HG03039 (cell line): ENCODE measurements at regions not wholly inside any gene's neighbourhood (a gene's known extent, or its start where the extent isn't known, plus 50 kb on each side); places are given as distances from the start of the nearest gene placed in this dataset.
A peak's percentile ranks its signal among the peaks of the same experiment; 100 is the strongest.
"Not testable (repeated sequence)": the region's sequence is repeated elsewhere in the genome, so short reads cannot be mapped to it uniquely, and the experiment has no call there.

Experiments used
- ATAC-seq: cut with Tn5 transposase; IDR thresholded peaks from one replicate; pipeline ENCODE4 v1.9.1; 2021; ENCODE audit warnings: mild to moderate bottlenecking, moderate library complexity; ENCODE audit not compliant: unreplicated experiment

DNA sequence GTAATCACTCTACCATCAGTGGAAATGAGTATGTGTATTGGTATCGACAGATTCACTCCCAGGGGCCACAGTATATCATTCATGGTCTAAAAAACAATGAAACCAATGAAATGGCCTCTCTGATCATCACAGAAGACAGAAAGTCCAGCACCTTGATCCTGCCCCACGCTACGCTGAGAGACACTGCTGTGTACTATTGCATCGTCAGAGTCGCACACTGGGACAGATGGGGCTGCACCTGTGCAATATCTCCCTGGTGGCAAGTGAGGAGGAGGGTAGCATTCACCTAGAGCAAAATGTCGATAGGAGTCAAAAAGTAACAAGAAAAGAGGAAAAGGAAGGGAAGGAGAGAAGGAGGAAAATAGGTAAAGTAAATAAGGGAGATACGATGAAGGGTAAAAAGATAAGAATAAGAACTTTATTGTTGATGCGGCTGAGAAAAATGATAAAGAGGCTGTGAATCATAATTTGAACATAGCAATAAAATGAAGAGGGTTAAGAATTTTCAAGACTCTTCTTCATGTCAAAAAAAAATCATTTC lies 450.5 kb upstream of the OR4E1 start:
- ATAC-seq = no peak

DNA sequence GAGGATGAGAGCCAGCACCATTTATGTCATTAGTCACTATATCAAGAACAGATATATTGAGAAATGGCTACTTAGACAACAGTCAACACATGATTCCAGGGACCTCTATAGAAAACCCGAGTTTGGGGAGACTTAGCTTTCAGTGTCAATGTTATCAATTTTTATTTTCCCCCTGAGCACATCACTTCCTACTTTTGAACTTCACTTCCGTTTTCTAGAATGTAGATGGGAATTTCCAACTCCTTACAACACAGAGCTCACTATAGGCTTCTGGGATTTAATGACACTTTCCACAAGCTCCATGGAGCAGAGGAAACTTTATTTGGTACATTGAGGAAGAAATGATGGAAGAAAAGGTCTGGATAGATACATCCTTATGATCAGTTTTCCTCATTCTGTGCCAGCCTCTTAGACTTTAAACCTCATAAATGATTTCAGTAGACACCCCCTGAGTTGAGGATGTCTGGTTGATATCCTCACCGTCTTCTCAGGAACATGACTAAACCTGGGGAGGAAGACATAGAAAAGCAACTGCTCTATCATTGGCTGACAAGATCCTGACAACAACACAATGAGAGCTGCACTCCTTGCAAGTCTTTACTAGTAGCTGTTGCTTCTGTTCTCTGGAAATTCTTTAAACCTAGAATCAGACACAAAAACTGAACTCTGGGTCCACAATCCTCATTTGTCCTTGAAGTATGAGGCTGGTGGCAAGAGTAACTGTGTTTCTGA lies 449.4 kb upstream of the OR4E1 start:
- ATAC-seq = no peak

DNA sequence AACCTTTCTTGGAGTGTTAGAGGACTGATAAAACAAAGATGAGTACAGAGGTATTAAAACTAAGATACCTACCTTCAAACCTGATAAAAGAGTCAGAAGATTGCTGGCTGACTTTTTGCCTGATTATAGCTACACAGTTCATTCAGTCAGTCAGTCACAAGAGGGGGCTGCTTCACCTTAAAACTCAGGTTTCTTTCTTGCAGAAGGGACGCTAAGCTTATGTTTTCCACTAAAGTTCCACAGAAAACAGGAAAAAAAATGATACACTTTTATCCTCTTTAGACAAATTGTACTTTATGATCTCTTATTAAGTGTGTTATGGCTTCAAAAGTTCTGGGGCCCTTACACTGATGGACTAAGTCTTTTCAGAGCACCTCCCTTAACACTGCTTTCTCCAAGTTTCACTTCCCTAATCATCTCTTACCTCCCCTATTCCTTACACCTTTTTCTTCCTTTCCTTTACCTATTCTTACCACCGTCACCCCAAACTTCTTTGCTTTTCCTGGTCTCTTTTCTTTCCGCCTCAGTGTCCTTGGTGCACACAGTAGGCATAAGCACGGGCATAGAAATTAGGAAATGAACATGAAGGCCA lies 448.7 kb upstream of the OR4E1 start:
- no peak for ATAC-seq

DNA sequence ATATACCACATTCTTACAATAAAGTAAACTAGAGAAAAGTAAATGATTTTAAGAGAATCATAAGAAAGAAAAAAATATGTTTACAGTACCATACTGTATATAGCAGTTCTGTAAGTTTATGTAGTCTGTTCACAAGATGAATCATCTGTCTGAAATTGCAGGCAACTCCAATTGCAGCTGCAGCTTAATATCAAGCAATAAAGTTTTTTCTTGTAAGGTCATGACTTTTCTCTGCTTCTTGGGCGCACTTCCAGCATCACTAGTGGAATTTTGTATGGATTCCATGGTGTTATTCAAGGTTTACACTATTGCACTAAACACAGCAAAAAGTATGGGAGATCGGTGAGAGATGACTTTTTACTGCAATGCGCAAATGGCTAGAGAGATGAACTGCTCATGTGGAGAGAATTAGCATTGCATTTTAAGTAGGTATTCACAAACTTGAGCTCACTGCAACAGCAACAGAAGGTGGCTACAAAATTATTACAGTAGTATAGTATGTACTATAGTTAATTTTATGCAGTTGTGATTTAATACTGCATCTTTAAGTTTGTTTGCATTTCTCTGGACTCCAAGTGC lies 445.4 kb upstream of the OR4E1 start:
- no peak for ATAC-seq

DNA sequence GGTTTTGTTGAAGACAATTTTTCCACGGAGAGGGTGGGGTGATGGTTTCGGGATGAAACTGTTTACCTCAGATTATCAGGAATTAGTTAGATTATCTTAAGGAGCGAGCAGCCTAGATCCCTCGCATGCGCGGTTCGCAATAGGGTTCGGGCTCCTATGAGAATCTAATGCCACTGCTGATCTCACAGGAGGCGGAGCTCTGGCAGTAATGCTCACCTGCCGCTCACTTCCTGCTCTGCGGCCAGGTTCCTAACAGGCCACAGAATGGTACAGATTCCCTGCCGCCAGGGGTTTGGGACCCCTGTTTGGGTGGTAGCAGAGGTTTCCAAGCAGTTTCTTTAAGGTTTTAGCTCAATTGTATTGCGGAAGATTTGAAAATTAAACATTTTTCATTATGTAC lies 439.8 kb upstream of the OR4E1 start:
- no peak for ATAC-seq

DNA sequence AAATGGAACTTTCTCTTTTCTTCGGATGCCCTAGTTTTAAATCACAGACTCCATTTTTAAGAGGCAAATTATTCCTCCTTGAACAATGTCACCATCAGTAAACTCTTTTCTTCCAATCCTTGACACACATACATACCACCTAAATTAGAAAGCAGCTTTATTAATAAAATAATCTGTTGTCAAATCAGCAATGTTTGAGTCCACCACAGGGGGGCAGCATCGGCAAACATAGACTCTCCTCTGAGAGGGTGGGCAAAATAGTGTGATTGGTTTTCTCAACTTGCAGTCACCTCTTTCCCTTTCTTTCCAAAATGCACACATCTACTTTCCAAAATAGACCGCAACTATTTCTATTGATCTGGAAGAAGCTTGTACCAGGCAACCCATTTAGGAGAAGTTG lies 438.4 kb upstream of the OR4E1 start:
- ATAC-seq = no peak

DNA sequence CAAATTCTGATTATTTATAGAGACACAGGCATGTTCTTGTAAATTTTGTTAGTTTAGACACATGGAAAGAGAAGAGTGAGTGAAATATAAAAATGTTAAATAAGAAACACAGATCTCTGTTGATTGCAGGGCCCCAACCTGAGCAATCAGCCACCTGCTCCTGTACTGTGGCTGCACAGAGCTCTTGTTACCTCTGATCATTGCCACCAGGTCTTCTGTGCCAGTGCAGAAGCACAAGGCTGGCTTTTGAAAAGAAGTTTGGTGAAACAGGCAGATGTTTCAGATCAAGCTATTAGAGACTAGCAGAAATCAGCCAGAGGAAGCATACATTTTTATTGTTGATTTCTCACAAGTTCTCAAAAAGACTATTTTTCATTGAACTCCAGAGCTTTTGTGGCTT lies 434.1 kb upstream of the OR4E1 start:
- ATAC-seq = no peak

DNA sequence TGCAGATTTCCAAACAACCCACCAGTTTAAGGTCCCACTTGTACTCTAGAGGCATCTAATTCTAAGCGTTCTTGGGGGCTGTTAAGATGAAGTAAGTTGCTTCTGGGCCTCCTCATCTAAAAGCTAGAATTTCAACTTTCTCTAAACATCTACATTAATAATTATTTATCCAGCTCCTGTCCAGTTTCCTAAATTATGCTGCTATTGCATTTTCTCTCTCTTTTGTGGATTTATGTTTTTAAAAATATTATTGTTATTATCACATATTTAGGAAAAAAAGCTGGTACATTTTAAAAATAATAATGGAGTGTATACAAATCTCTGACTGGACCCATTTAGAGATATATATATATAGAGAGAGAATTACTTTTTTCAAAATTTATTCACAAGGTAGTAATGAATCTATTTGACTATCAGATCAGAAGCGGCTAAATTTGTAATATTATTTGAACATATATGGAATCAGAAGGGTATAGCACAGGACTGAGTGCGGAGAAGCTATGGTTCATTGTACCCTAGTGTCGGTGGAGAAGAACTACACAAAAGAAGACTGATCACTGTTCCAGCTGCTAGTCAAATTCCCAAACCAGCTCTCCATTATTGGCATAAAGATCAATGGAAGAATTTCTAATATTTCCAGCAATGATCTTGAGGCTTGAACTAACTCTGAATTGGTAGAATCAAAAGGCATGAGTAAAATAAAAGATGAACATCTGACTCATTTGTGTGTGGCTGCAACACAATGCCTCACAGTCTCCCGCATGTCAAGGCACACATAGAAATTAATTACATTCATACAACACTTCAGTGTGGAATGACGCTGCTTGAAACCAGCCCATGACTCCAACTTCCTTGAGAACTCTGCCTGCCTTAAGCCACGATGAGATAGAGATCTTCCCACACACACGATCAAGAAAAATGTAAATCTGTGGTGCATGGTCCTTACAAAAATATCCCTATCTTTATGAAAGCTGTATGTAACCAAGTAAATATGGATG lies 433.4 kb upstream of the OR4E1 start:
- ATAC-seq = no peak

DNA sequence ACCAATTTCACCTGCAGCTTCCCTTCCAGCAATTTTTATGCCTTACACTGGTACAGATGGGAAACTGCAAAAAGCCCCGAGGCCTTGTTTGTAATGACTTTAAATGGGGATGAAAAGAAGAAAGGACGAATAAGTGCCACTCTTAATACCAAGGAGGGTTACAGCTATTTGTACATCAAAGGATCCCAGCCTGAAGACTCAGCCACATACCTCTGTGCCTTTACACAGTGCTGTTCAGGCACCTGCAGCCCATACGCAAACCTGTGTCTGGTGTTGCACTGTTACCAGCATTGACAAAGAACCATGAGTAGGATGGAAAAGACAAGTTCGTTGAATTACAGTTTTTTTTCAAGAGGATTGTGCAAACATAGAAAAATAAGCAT lies 432.0 kb upstream of the OR4E1 start:
- ATAC-seq = no peak

DNA sequence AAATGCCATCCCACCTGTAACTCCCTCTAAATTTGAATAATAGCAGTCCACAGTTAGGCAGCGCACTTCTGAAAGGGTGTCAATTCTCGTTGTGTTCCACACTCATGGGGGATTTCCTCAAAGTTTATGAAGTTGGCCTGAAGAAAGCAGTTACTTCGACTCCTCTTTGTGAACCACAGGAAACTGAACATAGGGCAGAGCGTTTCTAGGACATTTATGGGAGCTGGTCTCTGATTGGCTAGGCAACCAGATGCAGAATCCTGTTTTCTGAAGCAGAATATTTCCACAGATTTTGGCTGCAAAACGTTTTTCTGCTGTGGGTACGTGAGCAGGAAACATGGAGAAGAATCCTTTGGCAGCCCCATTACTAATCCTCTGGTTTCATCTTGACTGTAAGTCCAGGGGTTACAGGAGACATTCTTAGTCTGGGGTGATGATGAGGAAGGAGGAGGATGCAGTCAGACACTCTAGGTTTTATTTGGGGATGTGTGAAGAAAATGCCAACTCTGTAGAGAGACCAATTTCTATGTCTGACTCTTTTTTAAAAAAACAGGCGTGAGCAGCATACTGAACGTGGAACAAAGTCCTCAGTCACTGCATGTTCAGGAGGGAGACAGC lies 431.5 kb upstream of the OR4E1 start:
- no peak for ATAC-seq

DNA sequence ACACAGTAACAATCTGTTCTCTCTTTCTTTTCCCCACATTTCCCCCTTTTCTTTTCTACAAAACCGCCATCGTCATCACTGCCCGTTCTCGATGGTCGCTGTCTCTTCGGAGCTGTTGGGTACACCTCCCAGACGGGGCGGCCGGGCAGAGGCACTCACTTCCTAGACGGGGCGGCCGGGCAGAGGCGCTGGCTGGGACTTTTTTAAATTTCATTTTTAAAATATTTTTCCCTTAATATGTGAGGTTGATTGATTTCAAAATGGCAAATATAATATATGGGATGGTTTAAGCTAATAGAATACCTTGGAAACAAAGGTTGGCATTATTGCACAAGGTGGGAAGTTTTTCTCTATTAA lies 427.1 kb upstream of the OR4E1 start:
- not testable (repeated sequence) for ATAC-seq

DNA sequence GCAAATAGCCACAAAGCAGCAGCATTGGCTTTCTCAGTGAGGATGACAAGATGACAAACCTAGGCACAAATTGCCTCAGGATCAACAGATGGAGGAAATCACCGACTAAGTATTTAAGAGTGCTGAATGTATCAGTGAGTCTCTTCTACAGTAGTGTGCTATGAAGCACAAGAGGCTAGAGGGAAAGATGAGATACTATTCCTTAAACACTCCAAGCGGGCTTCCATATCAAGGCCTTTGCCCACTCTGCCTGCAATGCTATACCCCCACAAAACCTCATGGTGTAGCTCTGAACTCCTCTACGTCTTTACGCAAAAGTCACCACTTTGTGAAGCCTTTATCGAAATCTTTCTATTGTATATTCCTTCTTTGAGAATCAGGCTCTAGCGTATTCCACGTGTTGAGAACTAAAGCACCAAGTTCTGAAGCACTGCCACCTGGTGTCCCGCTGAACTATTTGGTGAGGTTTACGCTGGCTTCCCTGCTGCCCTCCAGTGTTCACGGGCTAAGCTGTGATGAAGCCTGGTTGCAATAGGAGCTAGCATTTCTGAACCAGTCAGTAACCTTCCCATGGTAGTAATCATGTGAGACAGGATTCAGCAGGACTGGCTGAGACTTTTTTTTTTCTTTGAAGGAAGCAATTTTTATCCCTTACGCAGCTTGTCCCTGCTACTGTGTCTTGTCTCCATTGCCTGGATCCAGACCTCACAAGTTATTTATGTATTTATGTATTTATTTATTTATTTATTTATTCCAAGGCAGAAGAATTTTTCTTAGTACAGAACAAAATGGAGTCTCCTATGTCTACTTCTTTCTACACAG lies 426.5 kb upstream of the OR4E1 start:
- no peak for ATAC-seq

DNA sequence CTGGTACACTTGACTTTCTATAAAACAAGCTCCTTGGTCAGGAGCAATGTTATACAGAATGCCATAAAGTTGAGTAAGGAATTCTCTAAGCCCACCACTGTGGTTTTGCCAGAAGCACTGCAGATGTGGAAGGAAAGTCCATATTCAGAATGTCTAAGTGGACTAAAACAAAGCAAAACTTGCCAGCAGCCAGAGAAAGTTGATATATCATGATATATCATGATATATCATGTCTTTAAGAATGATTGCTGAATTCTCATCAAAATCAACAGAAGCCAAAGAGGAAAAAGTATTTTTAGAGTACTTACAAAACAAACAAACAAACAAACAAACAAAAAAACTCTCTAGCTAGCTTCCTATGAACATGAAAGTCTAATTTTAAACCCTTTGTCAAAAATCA lies 424.8 kb upstream of the OR4E1 start:
- no peak for ATAC-seq

DNA sequence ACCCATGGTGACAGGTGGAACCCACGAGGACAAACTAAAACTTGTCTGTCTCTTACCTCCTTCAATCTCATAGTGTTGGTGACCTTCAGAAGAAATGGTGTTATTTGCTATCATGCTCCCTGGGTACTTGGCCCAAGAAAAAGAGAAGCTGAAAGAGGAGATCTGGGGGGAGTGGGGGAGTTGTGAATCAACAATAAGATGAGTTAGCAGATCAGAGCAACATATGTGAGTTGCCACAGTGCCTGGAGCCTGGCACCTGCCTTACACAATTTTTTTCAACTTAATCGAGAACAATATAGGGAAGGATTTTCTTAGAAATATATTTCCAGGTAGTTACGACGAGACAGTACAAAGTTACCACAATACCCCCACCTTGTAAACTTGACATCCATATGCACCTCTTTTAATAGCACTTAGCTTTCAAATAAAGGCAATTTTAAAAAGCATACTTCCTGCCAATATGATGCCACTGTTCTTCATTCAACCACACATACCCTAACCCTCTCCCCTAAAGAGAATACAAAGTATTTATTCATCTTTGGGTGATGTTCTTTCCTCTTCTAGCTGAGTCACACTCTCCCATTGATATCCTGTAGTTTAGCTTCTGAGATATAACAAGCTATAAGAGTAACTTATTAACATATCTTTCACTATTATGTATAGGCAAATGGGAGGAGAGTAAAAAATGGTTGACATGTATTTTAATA lies 424.1 kb upstream of the OR4E1 start:
- no peak for ATAC-seq

DNA sequence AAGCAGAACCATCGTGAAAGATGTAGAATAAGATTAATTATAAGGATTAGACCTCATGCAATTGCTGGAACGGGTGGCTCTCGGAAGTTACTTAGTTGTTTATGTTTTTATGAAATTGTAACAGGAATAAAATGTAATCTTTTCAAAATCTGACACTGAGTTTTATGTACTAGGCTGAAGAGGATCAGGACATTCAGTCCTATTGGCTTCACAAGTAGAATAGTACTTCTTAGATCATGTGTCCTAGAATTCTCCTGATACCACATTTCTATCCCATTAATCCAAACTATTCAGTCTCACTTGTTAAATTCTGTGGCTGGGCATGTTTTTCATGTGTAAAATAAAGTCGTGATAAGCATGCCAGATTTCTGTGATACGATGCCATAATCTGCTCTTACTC lies 423.5 kb upstream of the OR4E1 start:
- ATAC-seq = no peak

DNA sequence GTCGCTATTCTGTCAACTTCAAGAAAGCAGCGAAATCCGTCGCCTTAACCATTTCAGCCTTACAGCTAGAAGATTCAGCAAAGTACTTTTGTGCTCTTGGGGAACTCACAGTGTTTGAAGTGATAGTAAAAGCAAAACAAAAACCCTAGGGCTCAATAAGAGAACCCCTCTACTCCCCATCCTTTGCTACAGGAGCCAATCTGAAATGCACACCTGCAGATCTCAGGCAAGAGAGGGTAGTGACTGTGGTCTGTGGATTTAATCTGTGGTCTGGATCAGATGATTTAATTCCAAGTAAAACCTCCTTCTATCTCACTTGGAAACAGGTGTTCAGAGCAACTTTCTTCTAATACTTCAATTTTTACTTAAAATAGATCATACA lies 422.9 kb upstream of the OR4E1 start:
- peak; percentile 47 for ATAC-seq

DNA sequence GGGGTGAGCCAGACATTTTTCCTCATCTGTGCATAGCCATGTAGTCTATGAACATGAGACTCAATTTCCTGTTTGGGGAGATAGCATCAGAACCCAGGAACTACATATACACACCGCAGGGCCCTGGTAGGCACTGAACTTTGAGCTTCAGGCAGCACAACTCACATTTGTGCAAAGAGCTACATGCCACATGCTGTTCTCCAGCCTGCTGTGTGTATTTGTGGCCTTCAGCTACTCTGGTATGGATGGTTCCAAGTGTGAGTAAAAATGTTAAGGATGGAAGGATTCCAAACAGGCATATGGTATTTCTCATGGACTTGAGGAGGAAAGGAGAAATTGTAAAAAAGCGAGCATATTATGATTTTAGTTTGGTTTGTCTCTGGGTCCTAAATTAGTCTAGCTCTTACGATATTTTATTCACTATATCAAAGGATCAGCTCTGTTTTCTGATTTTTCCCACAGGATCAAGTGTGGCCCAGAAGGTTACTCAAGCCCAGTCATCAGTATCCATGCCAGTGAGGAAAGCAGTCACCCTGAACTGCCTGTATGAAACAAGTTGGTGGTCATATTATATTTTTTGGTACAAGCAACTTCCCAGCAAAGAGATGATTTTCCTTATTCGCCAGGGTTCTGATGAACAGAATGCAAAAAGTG lies 422.4 kb upstream of the OR4E1 start:
- no peak for ATAC-seq

DNA sequence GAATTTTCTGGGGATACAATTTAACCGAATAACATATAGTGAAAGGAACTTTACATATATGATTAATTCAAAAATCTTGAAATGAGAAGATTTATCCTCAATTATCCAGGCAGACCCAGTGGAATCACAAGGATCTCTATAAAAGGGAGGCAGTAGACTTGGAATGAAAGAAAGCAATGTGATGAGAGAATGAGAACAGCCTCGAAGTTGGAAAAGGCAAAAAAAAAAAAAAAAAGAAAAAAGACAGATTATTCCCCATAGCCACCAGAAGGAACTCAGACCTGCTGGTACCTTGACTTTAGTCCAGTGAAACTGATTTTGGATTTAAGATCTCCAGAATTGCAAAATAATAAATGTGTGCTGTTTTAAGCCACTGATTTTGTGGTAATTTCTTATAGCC lies 416.3 kb upstream of the OR4E1 start:
- no peak for ATAC-seq
